Gastroesophageal sphincter (tissue), 3 donors: ENCODE measurements at regions not wholly inside any gene's neighbourhood (a gene's known extent, or its start where the extent isn't known, plus 50 kb on each side); places are given as distances from the start of the nearest gene placed in this dataset.

Source experiments
- CTCF ChIP-seq, 4 experiments: fragments of 200-600 bp in 2 of 4; fragments of 450-650 bp in 2 of 4; sonication (generic) in 1 of 4; IDR thresholded peaks; one replicate each; pipeline ENCODE4 v1.5.1; 2017 to 2019; ENCODE audit warnings: antibody characterized with exemption in 4 of 4, mild to moderate bottlenecking in 2 of 4, moderate library complexity in 2 of 4
- POLR2A ChIP-seq, 2 donors: fragments of 450-650 bp; IDR thresholded peaks; one replicate each; pipeline ENCODE4 v1.6.1; 2017; ENCODE audit warnings: antibody characterized with exemption in 2 of 2, mild to moderate bottlenecking in 2 of 2, moderate library complexity in 1 of 2

- TF ChIP-seq POLR2A (IDR thresholded peaks at IDR 0.05) (no peak), CTCF (IDR thresholded peaks at IDR 0.05) (peak in 1 of 4 experiments; percentile 34)
Measured at GRCh38 chr17:36705874-36706731, 104.7 kb downstream of the MRM1 start.
